ENCODE measurements at regions not wholly inside any gene's neighbourhood (a gene's known extent, or its start where the extent isn't known, plus 50 kb on each side); places are given as distances from the start of the nearest gene placed in this dataset.

- no peak for DNase-seq
Observed at GRCh38 chr5:89441965-89442364, 559.0 kb upstream of the MEF2C start.

GRCh38 chr5:89440670-89441069 lies 557.7 kb upstream of the MEF2C start:
- no peak for DNase-seq

GRCh38 chr5:89437450-89438435 lies 554.8 kb upstream of the MEF2C start:
- no peak for DNase-seq

- no peak for DNase-seq
Observed at GRCh38 chr5:89436464-89436863, 553.5 kb upstream of the MEF2C start.

GRCh38 chr5:89435347-89435746 lies 552.4 kb upstream of the MEF2C start:
- no peak for DNase-seq

- DNase-seq, result no peak
Observed at GRCh38 chr5:89428624-89429023, 545.6 kb upstream of the MEF2C start.

GRCh38 chr5:89425062-89425461 lies 542.1 kb upstream of the MEF2C start:
- DNase-seq, result no peak

- no peak for DNase-seq
Observed at GRCh38 chr5:89421035-89421434, 538.1 kb upstream of the MEF2C start.

- DNase-seq, result no peak
Observed at GRCh38 chr5:89418407-89419085, 535.6 kb upstream of the MEF2C start.

GRCh38 chr5:89417990-89418389 lies 535.0 kb upstream of the MEF2C start:
- no peak for DNase-seq

- no peak for DNase-seq
Observed at GRCh38 chr5:89417515-89417914, 534.5 kb upstream of the MEF2C start.

GRCh38 chr5:89411891-89412290 lies 528.9 kb upstream of the MEF2C start:
- no peak for DNase-seq

- no peak for DNase-seq
Observed at GRCh38 chr5:89407054-89407453, 524.1 kb upstream of the MEF2C start.

- DNase-seq, result no peak
Observed at GRCh38 chr5:89401659-89402058, 518.7 kb upstream of the MEF2C start.

- no peak for DNase-seq
Observed at GRCh38 chr5:89401012-89401411, 518.0 kb upstream of the MEF2C start.

GRCh38 chr5:89399548-89399947 lies 516.6 kb upstream of the MEF2C start:
- DNase-seq, result no peak

- DNase-seq, result no peak
Observed at GRCh38 chr5:89397096-89397495, 514.1 kb upstream of the MEF2C start.

- no peak for DNase-seq
Observed at GRCh38 chr5:89396278-89396954, 513.4 kb upstream of the MEF2C start.

- DNase-seq, result no peak
Observed at GRCh38 chr5:89395111-89395510, 512.1 kb upstream of the MEF2C start.

- no peak for DNase-seq
Observed at GRCh38 chr5:89388872-89389271, 505.9 kb upstream of the MEF2C start.

- no peak for DNase-seq
Observed at GRCh38 chr5:89384391-89384790, 501.4 kb upstream of the MEF2C start.

GRCh38 chr5:89380635-89381034 lies 497.7 kb upstream of the MEF2C start:
- no peak for DNase-seq

- DNase-seq, result no peak
Observed at GRCh38 chr5:89377767-89378455, 494.9 kb upstream of the MEF2C start.

Measured in DMS 273 treated with DMSO at 0.1 percent for 48 hours (cell line).